K562 (cell line): ENCODE measurements at regions not wholly inside any gene's neighbourhood (a gene's known extent, or its start where the extent isn't known, plus 50 kb on each side); places are given as distances from the start of the nearest gene placed in this dataset.

Source experiments
- ATAC-seq: fragments of 200-7000 bp; cut with Tn5 transposase; 3 replicates; pipeline ENCODE4 v1.9.1; 2020; ENCODE audit warnings: moderate library complexity
- BruUV-seq: library from RNA; stranded (reverse); fragments of 400-500 nt; replicated peaks from 2 replicates; lab custom pipeline; 2021; lab: Mats Ljungman, UMichigan
- CTCF ChIA-PET: fragments of 300-600 bp; formaldehyde crosslinking; extraction: SDS; loops from one replicate; lab custom pipeline; 2021; ENCODE audit warnings: low intra/inter-chr PET ratio; lab: Yijun Ruan, JAX
- POLR2A ChIA-PET: fragments of 300-600, 350-650 bp; sonication (Branson Sonifier 250); formaldehyde crosslinking; extraction: SDS; loops from one replicate; lab custom pipeline; 2021; ENCODE audit warnings: antibody characterized with exemption, inconsistent platforms; lab: Yijun Ruan, JAX
- DNase-seq, 4 experiments: peaks; one replicate each; pipeline versions ENCODE4 v3.0.0 to v3.0.0-alpha.2; 2011 to 2018; ENCODE audit warnings: low spot score in 3 of 4, mixed read lengths in 3 of 4; ENCODE audit errors: extremely low read depth in 1 of 4
- FAIRE-seq: peaks from 2 replicates; lab custom pipeline; 2011; peaks lifted over from hg19 to GRCh38; lab: Jason Lieb, UNC
- H2AFZ ChIP-seq: 2 replicates; pipeline ENCODE4 v1.6.0; 2011; ENCODE audit warnings: low read depth, low read length, control low read depth, inconsistent platforms
- H3K27ac ChIP-seq: fragments of 200-600 bp; 3 replicates; pipeline ENCODE4 v1.8.0; 2011; ENCODE audit warnings: low read depth, mild to moderate bottlenecking, control low read depth, inconsistent platforms, low read length, moderate library complexity, mixed read lengths; ENCODE audit errors: extremely low read depth
- H3K27me3 ChIP-seq, 2 experiments: fragments of 300-600 bp in 1 of 2; 2 replicates in 1 of 2; 3 replicates in 1 of 2; pipeline versions ENCODE4 v1.6.0 to v1.8.0; 2011; ENCODE audit warnings: inconsistent platforms in 2 of 2, low read length in 2 of 2, mild to moderate bottlenecking in 1 of 2, mixed read lengths in 1 of 2, moderate library complexity in 1 of 2; ENCODE audit not compliant: control insufficient read depth in 2 of 2, insufficient read depth in 2 of 2
- H3K36me3 ChIP-seq: fragments of 300-600 bp; 3 replicates; pipeline ENCODE4 v1.8.0; 2011; ENCODE audit warnings: mild to moderate bottlenecking, low read length, inconsistent platforms; ENCODE audit not compliant: control insufficient read depth, insufficient read depth
- H3K4me1 ChIP-seq, 2 experiments: fragments of 200-600 bp in 1 of 2; replicated peaks in 1 of 2; 2 replicates in 1 of 2; 3 replicates in 1 of 2; pipeline versions ENCODE4 v1.5.1 to v1.8.0; 2011; ENCODE audit warnings: inconsistent platforms in 2 of 2, low read length in 2 of 2, mild to moderate bottlenecking in 1 of 2, mixed read lengths in 1 of 2, moderate library complexity in 1 of 2; ENCODE audit not compliant: control insufficient read depth in 2 of 2, insufficient read depth in 2 of 2
- H3K4me2 ChIP-seq: 2 replicates; pipeline ENCODE4 v1.6.1; 2011; ENCODE audit warnings: low read length, control low read depth, inconsistent platforms, mixed read lengths; ENCODE audit not compliant: insufficient read depth
- H3K4me3 ChIP-seq: fragments of 200-600 bp; sonication (generic), shearing (Covaris generic); 2 replicates; pipeline ENCODE4 v1.5.1; 2016; ENCODE audit warnings: control low read depth, inconsistent platforms
- H3K79me2 ChIP-seq: fragments of 200-600 bp; 3 replicates; pipeline ENCODE4 v1.8.0; 2011; ENCODE audit warnings: low read length, inconsistent platforms; ENCODE audit not compliant: control insufficient read depth, insufficient read depth
- H3K9ac ChIP-seq, 2 experiments: 2 replicates each; pipeline versions ENCODE4 v1.6.0 to v1.6.1; 2011; ENCODE audit warnings: low read depth in 2 of 2, low read length in 2 of 2, control low read depth in 1 of 2, inconsistent platforms in 1 of 2, mild to moderate bottlenecking in 1 of 2, mixed read lengths in 1 of 2; ENCODE audit not compliant: insufficient read depth in 1 of 2
- H3K9me1 ChIP-seq: one replicate; pipeline ENCODE4 v1.6.0; 2011; ENCODE audit warnings: inconsistent platforms, mild to moderate bottlenecking, low read length, moderate library complexity; ENCODE audit not compliant: control insufficient read depth, insufficient read depth
- H3K9me3 ChIP-seq: replicated peaks from 2 replicates; pipeline ENCODE4 v1.5.1; 2011; ENCODE audit warnings: low read depth, low read length, inconsistent platforms; ENCODE audit not compliant: control insufficient read depth, insufficient read depth
- H4K20me1 ChIP-seq: replicated peaks from 2 replicates; pipeline ENCODE4 v1.6.1; 2011; ENCODE audit warnings: low read length, inconsistent platforms, mixed read lengths; ENCODE audit not compliant: control insufficient read depth, insufficient read depth
- CLOCK ChIP-seq: fragments of 250-450 bp; sonication (Bioruptor Pico); IDR thresholded peaks from 2 replicates; pipeline ENCODE4 v1.4.0; 2020; ENCODE audit warnings: mild to moderate bottlenecking, moderate library complexity, borderline replicate concordance
- CXXC5 ChIP-seq: fragments of 250-450 bp; sonication (Bioruptor Pico); IDR thresholded peaks from 2 replicates; pipeline ENCODE4 v1.8.0; 2022; ENCODE audit warnings: inconsistent platforms, mild to moderate bottlenecking, moderate library complexity
- EP400 ChIP-seq: fragments of 450-650 bp; IDR thresholded peaks from 2 replicates; pipeline ENCODE4 v1.6.1; 2017; ENCODE audit warnings: antibody characterized with exemption, mild to moderate bottlenecking, moderate library complexity
- FOXK1 ChIP-seq: sonication (generic); formaldehyde crosslinking; IDR thresholded peaks from 2 replicates; pipeline ENCODE4 v1.8.0; 2022; ENCODE audit warnings: missing genetic modification reagents, mild to moderate bottlenecking, borderline replicate concordance
- KAT8 ChIP-seq: fragments of 450-650 bp; IDR thresholded peaks from 2 replicates; pipeline ENCODE4 v1.6.1; 2016; ENCODE audit warnings: low read depth, mild to moderate bottlenecking
- ZKSCAN3 ChIP-seq: fragments of 250-450 bp; sonication (Bioruptor Pico); IDR thresholded peaks from 2 replicates; pipeline ENCODE4 v1.4.0; 2020
- ZNF212 ChIP-seq: fragments of 450-650 bp; formaldehyde crosslinking; IDR thresholded peaks from 2 replicates; pipeline ENCODE4 v1.4.0; 2020; ENCODE audit warnings: mild to moderate bottlenecking
- ZNF224 ChIP-seq: sonication (generic); formaldehyde crosslinking; IDR thresholded peaks from 2 replicates; pipeline ENCODE4 v1.8.0; 2022; ENCODE audit warnings: mild to moderate bottlenecking, missing genetic modification reagents
- ZNF766 ChIP-seq: fragments of 200-800 bp; sonication (Bioruptor generic); conservative IDR thresholded peaks from 2 replicates; pipeline ENCODE4 v1.6.1; 2016; ENCODE audit warnings: missing genetic modification characterization, missing compliant biosample characterization
- WGBS: fragments of 100-300 bp; shearing (Covaris generic); methylation state at CpG from one replicate; pipeline ENCODE4 v1.1.6; 2016; ENCODE audit warnings: low coverage, mixed read lengths; ENCODE audit not compliant: insufficient coverage; ENCODE audit errors: missing lambda C conversion rate; 5-methylcytosine and 5-hydroxymethylcytosine counted together
- in situ Hi-C: fragments of 300-500 bp; cut with MboI; formaldehyde crosslinking; loops from 4 replicates; pipeline ENCODE4 v1.15.0; 2018; ENCODE audit warnings: inconsistent platforms, mixed read lengths
- intact Hi-C: fragments of 100-400 bp; cut with micrococcal nuclease; formaldehyde crosslinking; loops from 2 replicates; pipeline ENCODE4 v1.14.2; 2022
- TF ChIP-seq, protein P1 (sequence below): fragments of 450-650 bp; IDR thresholded peaks from 2 replicates; pipeline ENCODE4 v1.6.1; 2016; ENCODE audit warnings: antibody characterized with exemption
- TF ChIP-seq, protein P2 (sequence below): fragments of 200-800 bp; sonication (Bioruptor generic); IDR thresholded peaks from 2 replicates; pipeline ENCODE4 v1.6.1; 2017; ENCODE audit warnings: missing genetic modification characterization, missing compliant biosample characterization

DNA sequence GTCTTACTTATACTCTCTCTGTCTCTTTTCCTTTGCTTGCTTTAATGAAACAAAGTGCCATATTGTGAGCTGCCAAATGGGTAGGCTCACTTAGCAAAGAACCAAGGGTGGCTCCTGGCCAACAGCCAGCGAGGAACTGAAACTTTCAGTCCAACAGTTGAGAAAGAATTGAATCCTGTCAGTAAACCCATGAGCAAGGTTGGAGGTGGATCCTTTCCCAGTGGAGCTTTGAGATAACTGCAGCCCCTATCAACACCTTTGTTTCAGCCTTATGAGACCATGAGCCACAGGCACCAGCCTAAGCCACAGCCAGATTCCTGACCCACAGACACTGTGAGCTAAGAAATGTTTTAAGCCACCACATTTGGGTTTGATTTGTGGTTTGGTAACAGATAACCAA lies 362.2 kb downstream of the PDGFC start:
- Histone ChIP-seq H3K36me3 (no peaks in the 10 kb centered on the region), H4K20me1 (no peaks in the 10 kb centered on the region), H3K4me1 (no peaks in the 10 kb centered on the region), H2AFZ (no peak overlapping the region), H3K27ac (no peak overlapping the region), H3K4me2 (no peak overlapping the region), H3K9me1 (no peaks in the 10 kb centered on the region), H3K4me3 (no peak overlapping the region), H3K9ac (no peak overlapping the region), H3K79me2 (no peaks in the 10 kb centered on the region), H3K27me3 (no peaks in the 10 kb centered on the region), H3K9me3 (no peaks in the 10 kb centered on the region)
- TF ChIP-seq CLOCK (CRISPR knock-in tag) (no peak), ZKSCAN3 (CRISPR knock-in tag) (no peak), CXXC5 (no peak), ZNF766 (CRISPR knock-in tag) (no peak), FOXK1 (CRISPR knock-in tag) (no peak), ZNF224 (no peak), EP400 (no peak), ZNF212 (CRISPR knock-in tag) (no peak), KAT8 (no peak)
- TF ChIP-seq, protein P1, sequence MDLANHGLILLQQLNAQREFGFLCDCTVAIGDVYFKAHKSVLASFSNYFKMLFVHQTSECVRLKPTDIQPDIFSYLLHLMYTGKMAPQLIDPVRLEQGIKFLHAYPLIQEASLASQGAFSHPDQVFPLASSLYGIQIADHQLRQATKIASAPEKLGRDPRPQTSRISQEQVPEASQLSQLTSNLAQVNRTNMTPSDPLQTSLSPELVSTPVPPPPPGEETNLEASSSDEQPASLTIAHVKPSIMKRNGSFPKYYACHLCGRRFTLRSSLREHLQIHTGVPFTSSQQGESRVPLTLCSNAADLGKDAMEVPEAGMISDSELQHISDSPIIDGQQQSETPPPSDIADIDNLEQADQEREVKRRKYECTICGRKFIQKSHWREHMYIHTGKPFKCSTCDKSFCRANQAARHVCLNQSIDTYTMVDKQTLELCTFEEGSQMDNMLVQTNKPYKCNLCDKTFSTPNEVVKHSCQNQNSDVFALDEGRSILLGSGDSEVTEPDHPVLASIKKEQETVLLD = no peak
- TF ChIP-seq, protein P2, sequence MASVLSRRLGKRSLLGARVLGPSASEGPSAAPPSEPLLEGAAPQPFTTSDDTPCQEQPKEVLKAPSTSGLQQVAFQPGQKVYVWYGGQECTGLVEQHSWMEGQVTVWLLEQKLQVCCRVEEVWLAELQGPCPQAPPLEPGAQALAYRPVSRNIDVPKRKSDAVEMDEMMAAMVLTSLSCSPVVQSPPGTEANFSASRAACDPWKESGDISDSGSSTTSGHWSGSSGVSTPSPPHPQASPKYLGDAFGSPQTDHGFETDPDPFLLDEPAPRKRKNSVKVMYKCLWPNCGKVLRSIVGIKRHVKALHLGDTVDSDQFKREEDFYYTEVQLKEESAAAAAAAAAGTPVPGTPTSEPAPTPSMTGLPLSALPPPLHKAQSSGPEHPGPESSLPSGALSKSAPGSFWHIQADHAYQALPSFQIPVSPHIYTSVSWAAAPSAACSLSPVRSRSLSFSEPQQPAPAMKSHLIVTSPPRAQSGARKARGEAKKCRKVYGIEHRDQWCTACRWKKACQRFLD (CRISPR knock-in tag) = no peak
- ChIA-PET POLR2A (no interaction called here), CTCF (no interaction called here)
- no TSS peak for BruUV-seq
- intact Hi-C loops = no loop called here
- DNase-seq (no peak), FAIRE-seq (no peak), ATAC-seq (no peak)
- in situ Hi-C loops = no loop called here
- WGBS = 0% methylated on average over 1 of the region's 1 CpG
